Activated T-cell treated with anti-CD3 and anti-CD28 coated beads, Interleukin-2, amount 50 U/mL, for 72 hours (primary cell): ENCODE measurements at regions not wholly inside any gene's neighbourhood (a gene's known extent, or its start where the extent isn't known, plus 50 kb on each side); places are given as distances from the start of the nearest gene placed in this dataset.
"Not testable (repeated sequence)": the region's sequence is repeated elsewhere in the genome, so short reads cannot be mapped to it uniquely, and the experiment has no call there.

Experiments
- ATAC-seq, 2 donors: fragments of 150-1000 bp; cut with Tn5 transposase; replicated peaks in 1 of 2; 2 replicates each; pipeline ENCODE4 v1.10.0; 2021; ENCODE audit warnings: moderate library complexity in 2 of 2, mild to moderate bottlenecking in 1 of 2
- DNase-seq, 2 donors: peaks; one replicate each; pipeline ENCODE4 v3.0.0; 2021 to 2022; ENCODE audit warnings: mixed read lengths in 1 of 2
- H3K27ac Mint-ChIP-seq: one replicate; pipeline ENCODE4 v1.8.0; 2022; ENCODE audit warnings: mild to moderate bottlenecking, moderate library complexity, mixed read lengths
- H3K27me3 Mint-ChIP-seq: one replicate; pipeline ENCODE4 v1.8.0; 2022; ENCODE audit warnings: low read depth, mixed read lengths
- H3K36me3 Mint-ChIP-seq, 2 donors: one replicate each; pipeline ENCODE4 v1.8.0; 2022; ENCODE audit warnings: mixed read lengths in 2 of 2, mild to moderate bottlenecking in 1 of 2; ENCODE audit not compliant: insufficient read depth in 2 of 2
- H3K4me1 Mint-ChIP-seq: one replicate; pipeline ENCODE4 v1.8.0; 2022; ENCODE audit warnings: low read depth, mixed read lengths
- H3K4me3 Mint-ChIP-seq, 2 donors: one replicate each; pipeline ENCODE4 v1.8.0; 2022; ENCODE audit warnings: mild to moderate bottlenecking in 2 of 2, mixed read lengths in 2 of 2, moderate library complexity in 2 of 2
- H3K9me3 Mint-ChIP-seq, 2 donors: one replicate each; pipeline ENCODE4 v1.8.0; 2022; ENCODE audit warnings: mixed read lengths in 2 of 2

- H3K9me3 Mint-ChIP-seq, DNase-seq, ATAC-seq, H3K27me3 Mint-ChIP-seq, H3K27ac Mint-ChIP-seq, H3K4me3 Mint-ChIP-seq, H3K36me3 Mint-ChIP-seq: not testable (repeated sequence)
- peaks cover 24% of the 10 kb centered on the region for H3K4me1 Mint-ChIP-seq
Observed at GRCh38 chr14:106477600-106477999, 951.2 kb downstream of the TMEM121 start.

- peak; percentile 61 to 80 for ATAC-seq
- not testable (repeated sequence) for H3K4me1 Mint-ChIP-seq, H3K27me3 Mint-ChIP-seq, H3K27ac Mint-ChIP-seq, H3K9me3 Mint-ChIP-seq, DNase-seq, H3K4me3 Mint-ChIP-seq, H3K36me3 Mint-ChIP-seq
Observed at GRCh38 chr14:106480287-106480686, 953.9 kb downstream of the TMEM121 start.

GRCh38 chr14:106482213-106482612, 955.8 kb downstream of the TMEM121 start:
- H3K9me3 Mint-ChIP-seq, H3K36me3 Mint-ChIP-seq, ATAC-seq, H3K4me1 Mint-ChIP-seq, H3K27ac Mint-ChIP-seq, H3K4me3 Mint-ChIP-seq, H3K27me3 Mint-ChIP-seq, DNase-seq: not testable (repeated sequence)

- DNase-seq (no peak), ATAC-seq (no peak)
- no peak overlapping the region for H3K27ac Mint-ChIP-seq
- H3K4me3 Mint-ChIP-seq: no peak overlapping the region
- H3K27me3 Mint-ChIP-seq: no peaks in the 10 kb centered on the region
- H3K36me3 Mint-ChIP-seq: no peaks in the 10 kb centered on the region
- no peaks in the 10 kb centered on the region for H3K9me3 Mint-ChIP-seq
- peaks cover 33% of the 10 kb centered on the region for H3K4me1 Mint-ChIP-seq
Observed at GRCh38 chr14:106487600-106487999, 961.2 kb downstream of the TMEM121 start.

- H3K27me3 Mint-ChIP-seq: no peaks in the 10 kb centered on the region
- DNase-seq (no peak), ATAC-seq (no peak)
- H3K36me3 Mint-ChIP-seq: no peaks in the 10 kb centered on the region
- H3K4me3 Mint-ChIP-seq: peak overlapping the region in 1 of 2 donors; percentile 38
- no peaks in the 10 kb centered on the region for H3K9me3 Mint-ChIP-seq
- H3K4me1 Mint-ChIP-seq: peaks cover 33% of the 10 kb centered on the region
- no peak overlapping the region for H3K27ac Mint-ChIP-seq
Observed at GRCh38 chr14:106488291-106488690, 961.9 kb downstream of the TMEM121 start.

- Mint-ChIP-seq H3K9me3 (no peaks in the 10 kb centered on the region), H3K4me1 (peaks cover 39% of the 10 kb centered on the region), H3K36me3 (no peaks in the 10 kb centered on the region), H3K27ac (peak overlapping the region; percentile 78), H3K27me3 (no peaks in the 10 kb centered on the region), H3K4me3 (peak overlapping the region; percentile 38 to 64)
- DNase-seq (peak; percentile 70 to 73), ATAC-seq (peak; percentile 90 to 92)
Observed at GRCh38 chr14:106489112-106489881, 962.9 kb downstream of the TMEM121 start.

GRCh38 chr14:106490442-106490841, 964.1 kb downstream of the TMEM121 start:
- H3K4me1 Mint-ChIP-seq: peaks cover 42% of the 10 kb centered on the region
- H3K9me3 Mint-ChIP-seq: no peaks in the 10 kb centered on the region
- ATAC-seq: no peak
- H3K27me3 Mint-ChIP-seq: no peaks in the 10 kb centered on the region
- no peak overlapping the region for H3K27ac Mint-ChIP-seq
- DNase-seq: no peak
- H3K36me3 Mint-ChIP-seq: no peaks in the 10 kb centered on the region
- H3K4me3 Mint-ChIP-seq: no peak overlapping the region

GRCh38 chr14:106491851-106492250, 965.5 kb downstream of the TMEM121 start:
- DNase-seq: peak; percentile 32 to 39
- no peaks in the 10 kb centered on the region for H3K27me3 Mint-ChIP-seq
- no peaks in the 10 kb centered on the region for H3K36me3 Mint-ChIP-seq
- H3K27ac Mint-ChIP-seq: no peak overlapping the region
- H3K4me1 Mint-ChIP-seq: peaks cover 40% of the 10 kb centered on the region
- H3K9me3 Mint-ChIP-seq: no peaks in the 10 kb centered on the region
- no peak overlapping the region for H3K4me3 Mint-ChIP-seq
- no peak for ATAC-seq

GRCh38 chr14:106493962-106494823, 967.8 kb downstream of the TMEM121 start:
- no peak for DNase-seq
- no peak for ATAC-seq
- H3K4me3 Mint-ChIP-seq: peak overlapping the region; percentile 73 to 79
- no peaks in the 10 kb centered on the region for H3K36me3 Mint-ChIP-seq
- H3K27me3 Mint-ChIP-seq: no peaks in the 10 kb centered on the region
- H3K4me1 Mint-ChIP-seq: peaks cover 17% of the 10 kb centered on the region
- no peaks in the 10 kb centered on the region for H3K9me3 Mint-ChIP-seq
- H3K27ac Mint-ChIP-seq: no peak overlapping the region

GRCh38 chr14:106500571-106500970, 974.2 kb downstream of the TMEM121 start:
- Mint-ChIP-seq H3K9me3 (no peaks in the 10 kb centered on the region), H3K4me1 (peaks cover 16% of the 10 kb centered on the region), H3K36me3 (no peaks in the 10 kb centered on the region), H3K4me3 (no peak overlapping the region), H3K27me3 (no peaks in the 10 kb centered on the region), H3K27ac (peak overlapping the region; percentile 44)
- DNase-seq (no peak), ATAC-seq (no peak)

GRCh38 chr14:106501898-106502297, 975.5 kb downstream of the TMEM121 start:
- peaks cover 24% of the 10 kb centered on the region for H3K4me1 Mint-ChIP-seq
- H3K4me3 Mint-ChIP-seq: no peak overlapping the region
- H3K27ac Mint-ChIP-seq: no peak overlapping the region
- DNase-seq (no peak), ATAC-seq (peak; percentile 68 to 79)
- no peaks in the 10 kb centered on the region for H3K9me3 Mint-ChIP-seq
- no peaks in the 10 kb centered on the region for H3K27me3 Mint-ChIP-seq
- no peaks in the 10 kb centered on the region for H3K36me3 Mint-ChIP-seq

GRCh38 chr14:106505366-106505765, 979.0 kb downstream of the TMEM121 start:
- Mint-ChIP-seq H3K36me3 (no peaks in the 10 kb centered on the region), H3K4me3 (no peak overlapping the region), H3K9me3 (no peaks in the 10 kb centered on the region), H3K4me1 (peaks cover 55% of the 10 kb centered on the region), H3K27me3 (no peaks in the 10 kb centered on the region), H3K27ac (no peak overlapping the region)
- ATAC-seq (no peak), DNase-seq (no peak)

GRCh38 chr14:106506881-106507305, 980.5 kb downstream of the TMEM121 start:
- Mint-ChIP-seq H3K9me3 (no peaks in the 10 kb centered on the region), H3K27ac (no peak overlapping the region), H3K4me1 (peaks cover 66% of the 10 kb centered on the region), H3K4me3 (peak overlapping the region; percentile 52 to 64), H3K36me3 (no peaks in the 10 kb centered on the region), H3K27me3 (no peaks in the 10 kb centered on the region)
- ATAC-seq: peak; percentile 71 to 75
- peak; percentile 61 for DNase-seq
